A673 (cell line): ENCODE measurements at regions not wholly inside any gene's neighbourhood (a gene's known extent, or its start where the extent isn't known, plus 50 kb on each side); places are given as distances from the start of the nearest gene placed in this dataset.
"Not testable (repeated sequence)": the region's sequence is repeated elsewhere in the genome, so short reads cannot be mapped to it uniquely, and the experiment has no call there.

ENCODE experiments used
- BruUV-seq: library from RNA; stranded (reverse); fragments of 400-500 nt; replicated peaks from 2 replicates; lab custom pipeline; 2021; lab: Mats Ljungman, UMichigan
- CTCF ChIA-PET: fragments of 300-600 bp; sonication (Branson Sonifier 250); formaldehyde crosslinking; loops from one replicate; lab custom pipeline; 2022; ENCODE audit warnings: antibody characterized with exemption; lab: Charles Lee
- POLR2A ChIA-PET: fragments of 300-600 bp; sonication (Branson Sonifier 250); formaldehyde crosslinking; loops from one replicate; lab custom pipeline; 2022; ENCODE audit warnings: antibody characterized with exemption; ENCODE audit not compliant: low non-redundant PET; lab: Charles Lee
- DNase-seq: peaks from one replicate; pipeline ENCODE4 v3.0.0-alpha.2; 2015; ENCODE audit warnings: low spot score
- H3K27ac ChIP-seq: fragments of 200-600 bp; sonication (generic); 2 replicates; pipeline ENCODE4 v1.5.1; 2016; ENCODE audit warnings: mixed run types, low read depth, mild to moderate bottlenecking, mixed read lengths, antibody characterized with exemption, low read length; ENCODE audit not compliant: poor library complexity, severe bottlenecking
- H3K27me3 ChIP-seq: fragments of 200-600 bp; sonication (generic); replicated peaks from 2 replicates; pipeline ENCODE4 v1.6.1; 2017; ENCODE audit warnings: mixed run types, low read depth, mild to moderate bottlenecking, mixed read lengths, antibody characterized with exemption, low read length; ENCODE audit not compliant: insufficient read depth, poor library complexity
- H3K36me3 ChIP-seq: fragments of 200-600 bp; sonication (generic); 2 replicates; pipeline ENCODE4 v1.6.1; 2016; ENCODE audit warnings: mixed run types, mild to moderate bottlenecking, mixed read lengths, antibody characterized with exemption, low read length; ENCODE audit not compliant: insufficient read depth, poor library complexity, severe bottlenecking
- H3K4me1 ChIP-seq: fragments of 200-600 bp; sonication (generic); 2 replicates; pipeline ENCODE4 v1.6.1; 2017; ENCODE audit warnings: mixed run types, mild to moderate bottlenecking, mixed read lengths, antibody characterized with exemption, low read length; ENCODE audit not compliant: insufficient read depth, poor library complexity, severe bottlenecking
- H3K4me3 ChIP-seq: fragments of 200-600 bp; sonication (generic); 2 replicates; pipeline ENCODE4 v1.5.1; 2016; ENCODE audit warnings: low read depth, mixed run types, mild to moderate bottlenecking, mixed read lengths, low read length; ENCODE audit not compliant: poor library complexity, severe bottlenecking
- H3K9me3 ChIP-seq: fragments of 200-600 bp; sonication (generic); 2 replicates; pipeline ENCODE4 v1.6.1; 2016; ENCODE audit warnings: mixed run types, low read depth, mild to moderate bottlenecking, mixed read lengths, antibody characterized with exemption, low read length; ENCODE audit not compliant: poor library complexity, severe bottlenecking
- EZH2 ChIP-seq: fragments of 200-600 bp; sonication (generic); IDR thresholded peaks from 2 replicates; pipeline ENCODE4 v1.6.1; 2017; ENCODE audit warnings: borderline replicate concordance, low read depth, mild to moderate bottlenecking, mixed read lengths, antibody characterized with exemption, low read length; ENCODE audit not compliant: poor library complexity, severe bottlenecking
- intact Hi-C: fragments of 100-400 bp; cut with micrococcal nuclease; formaldehyde crosslinking; loops from one replicate; pipeline ENCODE4 v1.10.0; 2022; ENCODE audit not compliant: unreplicated experiment
- TF ChIP-seq, protein P1 (sequence below): fragments of 300-800, 200-600 bp; sonication (generic); conservative IDR thresholded peaks from 2 replicates; pipeline ENCODE4 v1.5.1; 2017; ENCODE audit warnings: low read depth, mild to moderate bottlenecking, antibody characterized with exemption, low read length, moderate library complexity, mixed read lengths

DNA sequence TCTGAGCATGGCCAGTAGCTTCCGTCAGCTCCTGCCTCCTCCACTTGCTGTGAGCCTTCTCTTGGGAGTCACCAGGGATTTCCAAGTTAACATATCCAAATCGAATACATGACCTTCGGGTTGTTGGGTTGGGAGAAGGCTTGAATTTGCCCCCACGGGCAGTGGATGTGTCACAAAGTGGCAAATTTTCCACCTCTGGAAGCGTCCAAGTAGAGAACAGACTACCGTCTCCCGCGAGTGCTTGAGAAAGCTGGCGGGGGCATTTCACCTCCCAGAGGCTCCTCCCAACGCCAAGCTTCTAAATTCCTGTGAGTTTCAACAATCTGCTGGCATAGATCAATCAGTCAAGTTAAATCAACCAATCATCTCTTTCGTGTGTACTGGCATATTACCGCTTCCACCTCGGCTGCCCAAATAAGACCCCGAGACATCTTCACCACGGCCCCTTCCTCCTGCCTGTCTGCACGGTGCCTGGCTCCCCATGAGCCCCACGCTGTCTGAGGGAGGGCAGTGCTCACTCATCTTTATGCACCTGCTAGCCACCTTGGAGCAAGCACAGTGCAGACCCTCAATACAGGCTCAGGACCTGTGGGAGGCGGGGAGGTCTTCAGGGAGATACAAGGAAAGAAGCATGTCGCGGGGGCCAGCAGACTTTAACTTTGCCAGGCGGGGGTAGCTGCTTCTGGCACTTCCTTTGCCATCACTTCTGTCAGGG is 79.1 kb downstream of the MRPL36 start:
- peaks cover 20% of the 10 kb centered on the region for H3K9me3 ChIP-seq
- intact Hi-C loops = no loop called here
- POLR2A ChIA-PET = no interaction called here
- no peak overlapping the region for H3K4me3 ChIP-seq
- no peaks in the 10 kb centered on the region for H3K27me3 ChIP-seq
- H3K36me3 ChIP-seq = no peaks in the 10 kb centered on the region
- CTCF ChIA-PET = no interaction called here
- no TSS peak for BruUV-seq
- H3K27ac ChIP-seq = no peak overlapping the region
- no peak for TF ChIP-seq EZH2
- TF ChIP-seq, protein P1, sequence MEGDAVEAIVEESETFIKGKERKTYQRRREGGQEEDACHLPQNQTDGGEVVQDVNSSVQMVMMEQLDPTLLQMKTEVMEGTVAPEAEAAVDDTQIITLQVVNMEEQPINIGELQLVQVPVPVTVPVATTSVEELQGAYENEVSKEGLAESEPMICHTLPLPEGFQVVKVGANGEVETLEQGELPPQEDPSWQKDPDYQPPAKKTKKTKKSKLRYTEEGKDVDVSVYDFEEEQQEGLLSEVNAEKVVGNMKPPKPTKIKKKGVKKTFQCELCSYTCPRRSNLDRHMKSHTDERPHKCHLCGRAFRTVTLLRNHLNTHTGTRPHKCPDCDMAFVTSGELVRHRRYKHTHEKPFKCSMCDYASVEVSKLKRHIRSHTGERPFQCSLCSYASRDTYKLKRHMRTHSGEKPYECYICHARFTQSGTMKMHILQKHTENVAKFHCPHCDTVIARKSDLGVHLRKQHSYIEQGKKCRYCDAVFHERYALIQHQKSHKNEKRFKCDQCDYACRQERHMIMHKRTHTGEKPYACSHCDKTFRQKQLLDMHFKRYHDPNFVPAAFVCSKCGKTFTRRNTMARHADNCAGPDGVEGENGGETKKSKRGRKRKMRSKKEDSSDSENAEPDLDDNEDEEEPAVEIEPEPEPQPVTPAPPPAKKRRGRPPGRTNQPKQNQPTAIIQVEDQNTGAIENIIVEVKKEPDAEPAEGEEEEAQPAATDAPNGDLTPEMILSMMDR = no peak
- no peak for DNase-seq
- no peaks in the 10 kb centered on the region for H3K4me1 ChIP-seq

DNA sequence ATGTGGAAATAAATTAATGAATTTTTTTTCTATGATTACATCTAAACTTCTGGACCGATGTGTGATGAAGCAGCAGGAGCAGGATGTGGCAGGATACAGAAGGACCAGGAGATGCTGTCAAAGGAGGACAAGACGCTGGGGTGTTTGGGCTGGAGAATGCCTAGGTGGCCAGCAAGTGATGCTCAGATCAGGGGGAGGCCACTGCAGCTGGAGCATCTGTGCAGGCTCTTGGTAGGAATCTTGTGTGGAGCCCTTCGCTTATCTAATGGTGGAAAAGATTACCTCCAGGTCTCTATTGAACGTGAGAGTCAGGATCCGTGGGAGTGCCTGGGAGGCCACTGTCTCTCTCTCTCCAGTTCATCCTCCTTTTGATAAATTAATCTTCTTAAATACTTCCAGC is 79.8 kb downstream of the MRPL36 start:
- no TSS peak for BruUV-seq
- no peak for TF ChIP-seq EZH2
- TF ChIP-seq, protein P1 = no peak

DNA sequence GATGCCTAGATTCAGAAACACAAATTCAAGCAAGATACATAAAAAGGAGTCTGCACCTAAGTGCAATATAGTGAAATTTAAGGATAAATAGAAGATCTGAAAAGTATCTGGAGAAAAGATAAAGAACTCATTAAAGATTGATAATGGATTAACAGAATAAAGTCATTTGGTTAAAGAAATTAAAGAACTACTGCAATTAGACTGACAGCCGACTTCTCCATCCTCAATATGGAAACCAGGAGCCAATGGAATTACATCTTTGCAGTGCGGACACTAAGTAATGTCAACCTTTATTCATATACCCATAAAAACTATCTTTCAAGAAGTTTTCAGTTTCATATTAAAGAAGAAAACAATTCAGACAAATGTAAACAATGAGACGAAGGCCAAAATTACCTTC is 81.0 kb downstream of the MRPL36 start:
- TF ChIP-seq, protein P1 = no peak
- TF ChIP-seq EZH2 = no peak
- Histone ChIP-seq H3K27me3 (no peaks in the 10 kb centered on the region), H3K4me3 (no peak overlapping the region), H3K4me1 (no peaks in the 10 kb centered on the region), H3K36me3 (no peaks in the 10 kb centered on the region), H3K9me3 (peaks cover 20% of the 10 kb centered on the region), H3K27ac (no peak overlapping the region)
- BruUV-seq = no TSS peak
- ChIA-PET CTCF (no interaction called here), POLR2A (no interaction called here)
- DNase-seq = no peak
- intact Hi-C loops = no loop called here

More for the DNA sequence above, 79.8 kb downstream of the MRPL36 start:
- intact Hi-C loops = no loop called here
- ChIA-PET POLR2A (no interaction called here), CTCF (no interaction called here)
- Histone ChIP-seq H3K9me3 (peaks cover 20% of the 10 kb centered on the region), H3K4me3 (no peak overlapping the region), H3K27me3 (no peaks in the 10 kb centered on the region), H3K36me3 (no peaks in the 10 kb centered on the region), H3K27ac (no peak overlapping the region), H3K4me1 (no peaks in the 10 kb centered on the region)
- DNase-seq = no peak

DNA sequence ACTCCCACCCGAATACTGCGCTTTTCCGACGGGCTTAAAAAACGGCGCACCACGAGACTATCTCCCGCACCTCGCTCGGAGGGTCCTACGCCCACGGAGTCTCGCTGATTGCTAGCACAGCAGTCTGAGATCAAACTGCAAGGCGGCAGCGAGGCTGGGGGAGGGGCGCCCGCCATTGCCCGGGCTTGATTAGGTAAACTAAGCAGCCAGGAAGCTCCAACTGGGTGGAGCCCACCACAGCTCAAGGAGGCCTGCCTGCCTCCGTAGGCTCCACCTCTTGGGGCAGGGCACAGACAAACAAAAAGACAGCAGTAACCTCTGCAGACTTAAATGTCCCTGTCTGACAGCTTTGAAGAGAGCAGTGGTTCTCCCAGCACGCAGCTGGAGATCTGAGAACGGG is 89.5 kb downstream of the MRPL36 start:
- H3K27ac ChIP-seq, H3K4me1 ChIP-seq, H3K36me3 ChIP-seq, H3K9me3 ChIP-seq, CTCF ChIA-PET, H3K4me3 ChIP-seq, DNase-seq, POLR2A ChIA-PET, BruUV-seq, intact Hi-C loops: not testable (repeated sequence)
- peaks cover 12% of the 10 kb centered on the region for H3K27me3 ChIP-seq
